A549 (cell line): ENCODE measurements at regions not wholly inside any gene's neighbourhood (a gene's known extent, or its start where the extent isn't known, plus 50 kb on each side); places are given as distances from the start of the nearest gene placed in this dataset.
"Not testable (repeated sequence)": the region's sequence is repeated elsewhere in the genome, so short reads cannot be mapped to it uniquely, and the experiment has no call there.

Experiments
- ATAC-seq, 2 experiments: fragments of 200-7000 bp in 1 of 2; fragments of >200 bp in 1 of 2; cut with Nextera tagmentation in 1 of 2; cut with Tn5 transposase in 1 of 2; 3 replicates each; pipeline versions ENCODE4 v1.8.0 to v1.9.1; 2018 to 2020; ENCODE audit warnings: mild to moderate bottlenecking in 1 of 2, moderate library complexity in 1 of 2
- CTCF ChIA-PET: fragments of 300-600 bp; sonication (Branson Sonifier 250); formaldehyde crosslinking; extraction: SDS; loops from one replicate; lab custom pipeline; 2021; ENCODE audit warnings: antibody characterized with exemption, inconsistent platforms; lab: Yijun Ruan, JAX
- POLR2A ChIA-PET: fragments of 350-600 bp; formaldehyde crosslinking; extraction: SDS; loops from one replicate; lab custom pipeline; 2021; ENCODE audit warnings: antibody characterized with exemption, inconsistent platforms; lab: Yijun Ruan, JAX
- DNase-seq, 2 experiments: peaks; one replicate each; pipeline versions ENCODE4 v3.0.0 to v3.0.0-alpha.2; 2011 to 2016; ENCODE audit warnings: low read depth in 1 of 2, low spot score in 1 of 2
- FAIRE-seq: peaks from 2 replicates; lab custom pipeline; 2011; peaks lifted over from hg19 to GRCh38; lab: Jason Lieb, UNC
- H3K27ac ChIP-seq, 2 experiments: fragments of >200 bp; sonication (Bioruptor Twin); formaldehyde crosslinking; 3 replicates each; pipeline ENCODE4 v1.5.1; 2016 to 2017
- H3K4me1 ChIP-seq: fragments of >200 bp; sonication (Bioruptor Twin); formaldehyde crosslinking; 3 replicates; pipeline ENCODE4 v1.6.1; 2016
- H3K4me2 ChIP-seq: fragments of >200 bp; sonication (Bioruptor Twin); formaldehyde crosslinking; 3 replicates; pipeline ENCODE4 v1.6.1; 2016
- H3K4me3 ChIP-seq: fragments of >200 bp; sonication (Bioruptor Twin); formaldehyde crosslinking; 3 replicates; pipeline ENCODE4 v1.5.1; 2016
- H3K9me3 ChIP-seq: fragments of >200 bp; sonication (Bioruptor Twin); formaldehyde crosslinking; 3 replicates; pipeline ENCODE4 v1.6.1; 2016
- EHF ChIP-seq: fragments of 250-450 bp; sonication (Bioruptor Pico); IDR thresholded peaks from 2 replicates; pipeline ENCODE4 v1.5.0; 2020; ENCODE audit warnings: mild to moderate bottlenecking
- EHMT2 ChIP-seq: fragments of 200-600 bp; sonication (generic); IDR thresholded peaks from 2 replicates; pipeline ENCODE4 v1.6.1; 2016; ENCODE audit warnings: antibody characterized with exemption, low read depth, mild to moderate bottlenecking, moderate library complexity
- EP300 ChIP-seq, 2 experiments: fragments of >200 bp; sonication (Bioruptor Twin); formaldehyde crosslinking; IDR thresholded peaks; 2 replicates in 1 of 2; 3 replicates in 1 of 2; pipeline ENCODE4 v1.6.1; 2016 to 2017
- ESRRA ChIP-seq: fragments of 150-350 bp; IDR thresholded peaks from 2 replicates; pipeline ENCODE4 v1.6.1; 2014; ENCODE audit warnings: mild to moderate bottlenecking, low read length, borderline replicate concordance
- FOSB ChIP-seq: fragments of 250-450 bp; sonication (Bioruptor Pico); IDR thresholded peaks from 2 replicates; pipeline ENCODE4 v1.5.0; 2020; ENCODE audit warnings: mild to moderate bottlenecking, moderate library complexity
- HDAC2 ChIP-seq: fragments of 200-600 bp; sonication (generic); IDR thresholded peaks from 2 replicates; pipeline ENCODE4 v1.6.1; 2016
- HEYL ChIP-seq: fragments of 250-450 bp; sonication (Bioruptor Pico); IDR thresholded peaks from 2 replicates; pipeline ENCODE4 v1.8.0; 2021; ENCODE audit warnings: mild to moderate bottlenecking, moderate library complexity
- HOXA7 ChIP-seq: fragments of 250-450 bp; sonication (Bioruptor Pico); IDR thresholded peaks from 2 replicates; pipeline ENCODE4 v1.5.0; 2020; ENCODE audit warnings: mild to moderate bottlenecking, moderate library complexity
- KDM1A ChIP-seq: fragments of 200-600 bp; sonication (generic); IDR thresholded peaks from 2 replicates; pipeline ENCODE4 v1.6.1; 2016; ENCODE audit warnings: low read depth, mild to moderate bottlenecking
- KDM5A ChIP-seq: fragments of 200-600 bp; sonication (generic); IDR thresholded peaks from 2 replicates; pipeline ENCODE4 v1.6.1; 2016; ENCODE audit warnings: antibody characterized with exemption, mild to moderate bottlenecking
- MAZ ChIP-seq: fragments of 150-350 bp; IDR thresholded peaks from 2 replicates; pipeline ENCODE4 v1.6.1; 2014; ENCODE audit warnings: antibody characterized with exemption, low read depth, low read length, borderline replicate concordance
- NR3C1 ChIP-seq: fragments of >200 bp; sonication (Bioruptor Twin); formaldehyde crosslinking; IDR thresholded peaks from 3 replicates; pipeline ENCODE4 v1.6.1; 2017
- RAD21 ChIP-seq, 2 experiments: fragments of >200 bp in 1 of 2; sonication (Bioruptor Twin) in 1 of 2; formaldehyde crosslinking in 1 of 2; IDR thresholded peaks in 1 of 2; conservative IDR thresholded peaks in 1 of 2; 2 replicates in 1 of 2; 3 replicates in 1 of 2; pipeline ENCODE4 v1.6.1; 2012 to 2018; ENCODE audit warnings: inconsistent platforms in 1 of 2
- RARB ChIP-seq: fragments of 250-450 bp; sonication (Bioruptor Pico); IDR thresholded peaks from 2 replicates; pipeline ENCODE4 v1.8.0; 2021; ENCODE audit warnings: mild to moderate bottlenecking, moderate library complexity
- SREBF2 ChIP-seq: fragments of 450-650 bp; IDR thresholded peaks from 2 replicates; pipeline ENCODE4 v1.6.1; 2014; ENCODE audit warnings: mild to moderate bottlenecking, moderate library complexity
- ZC3H11A ChIP-seq: fragments of 450-650 bp; IDR thresholded peaks from 2 replicates; pipeline ENCODE4 v1.6.1; 2014; ENCODE audit warnings: antibody characterized with exemption, mild to moderate bottlenecking
- ZFP36 ChIP-seq: fragments of 450-650 bp; IDR thresholded peaks from 2 replicates; pipeline ENCODE4 v1.6.1; 2014; ENCODE audit warnings: borderline replicate concordance; ENCODE audit not compliant: partially characterized antibody
- ZSCAN20 ChIP-seq: fragments of 250-450 bp; sonication (Bioruptor Pico); IDR thresholded peaks from 2 replicates; pipeline ENCODE4 v1.8.0; 2022; ENCODE audit warnings: mild to moderate bottlenecking, moderate library complexity
- WGBS: methylation state at CpG from one replicate; pipeline ENCODE4 v1.1.6; 2017; ENCODE audit errors: missing lambda C conversion rate; 5-methylcytosine and 5-hydroxymethylcytosine counted together
- TF ChIP-seq, protein P1 (sequence below): fragments of 150-350 bp; IDR thresholded peaks from 2 replicates; pipeline ENCODE4 v1.6.1; 2014; ENCODE audit warnings: low read depth, mild to moderate bottlenecking, low read length
- TF ChIP-seq, protein P2 (sequence below): fragments of 200-600 bp; sonication (generic); IDR thresholded peaks from 2 replicates; pipeline ENCODE4 v1.6.1; 2016; ENCODE audit warnings: antibody characterized with exemption, mild to moderate bottlenecking, moderate library complexity
- TF ChIP-seq, protein P3 (sequence below): fragments of 450-650 bp; IDR thresholded peaks from 2 replicates; pipeline ENCODE4 v1.6.1; 2014; ENCODE audit warnings: antibody characterized with exemption
- TF ChIP-seq, protein P4 (sequence below): fragments of 250-450 bp; sonication (Bioruptor Pico); IDR thresholded peaks from 2 replicates; pipeline ENCODE4 v1.5.0; 2020; ENCODE audit warnings: low read depth, mild to moderate bottlenecking, moderate library complexity
- TF ChIP-seq, protein P5 (sequence below): fragments of >200 bp; sonication (Bioruptor Twin); formaldehyde crosslinking; IDR thresholded peaks from 2 replicates; pipeline ENCODE4 v1.6.1; 2016

DNA sequence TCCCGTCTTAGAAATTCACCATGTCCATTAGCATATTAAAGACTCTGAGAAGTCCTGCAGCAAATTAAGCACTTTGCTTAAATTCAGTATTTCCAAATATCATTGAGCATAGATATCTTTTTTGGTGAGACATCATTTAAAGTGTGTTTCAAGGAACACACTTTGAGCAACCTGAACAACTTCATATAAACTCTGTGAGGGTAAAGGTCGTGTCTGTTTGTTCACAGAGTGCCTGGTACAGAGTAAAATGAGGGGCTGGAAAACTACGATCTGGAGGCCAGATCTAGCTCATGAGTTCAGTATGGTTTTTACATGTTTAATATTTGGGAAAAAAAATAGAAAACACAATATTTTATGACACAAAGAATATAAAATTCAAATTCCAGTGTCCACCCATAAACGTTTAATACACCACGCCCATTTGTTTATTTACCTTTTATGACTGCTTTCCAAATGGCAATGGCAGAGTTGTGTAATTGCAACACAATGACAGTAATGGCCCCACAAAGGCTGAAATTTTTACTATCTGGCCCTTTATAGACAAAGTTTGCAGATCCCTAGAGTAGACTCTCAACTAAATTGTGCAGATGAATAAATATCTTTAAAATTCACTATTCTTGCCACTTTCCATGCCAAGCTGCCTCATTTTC lies 67.4 kb downstream of the SNTN start:
- Histone ChIP-seq H3K4me3 (no peak overlapping the region), H3K27ac (no peak overlapping the region)
- no peak for FAIRE-seq
- 7% methylated on average over 5 of the region's 5 CpGs for WGBS
- CTCF ChIA-PET = no interaction called here
- no peak for TF ChIP-seq NR3C1
- TF ChIP-seq EHMT2 = no peak
- no peak for TF ChIP-seq SREBF2
- no peak for TF ChIP-seq KDM1A
- TF ChIP-seq, all 56 proteins: peak for 0
- ATAC-seq (no peak), DNase-seq (no peak)
- Histone ChIP-seq H3K9me3 (no peaks in the 10 kb centered on the region), H3K4me1 (no peaks in the 10 kb centered on the region), H3K4me2 (no peak overlapping the region)
- POLR2A ChIA-PET = no interaction called here

DNA sequence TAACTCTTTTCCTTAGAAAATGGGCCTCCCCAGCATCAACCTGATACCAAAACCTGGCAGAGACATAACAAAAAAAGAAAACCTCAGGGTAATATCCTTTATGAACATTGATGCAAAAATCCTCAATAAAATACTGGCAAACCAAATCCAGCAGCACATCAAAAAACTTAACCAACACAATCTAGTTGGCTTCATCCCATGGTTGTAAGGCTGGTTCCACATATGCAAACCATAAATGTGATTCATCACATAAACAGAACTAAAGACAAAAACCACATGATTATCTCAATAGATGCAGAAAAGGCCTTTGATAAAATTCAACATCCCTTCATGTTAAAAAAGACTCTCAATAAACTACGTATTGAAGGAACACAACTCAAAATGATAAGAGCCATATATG lies 68.5 kb downstream of the SNTN start:
- WGBS = 7% methylated on average over 1 of the region's 1 CpG
- ATAC-seq, CTCF ChIA-PET, FAIRE-seq, H3K27ac ChIP-seq, H3K4me2 ChIP-seq, H3K9me3 ChIP-seq, POLR2A ChIA-PET, DNase-seq, H3K4me3 ChIP-seq, H3K4me1 ChIP-seq: not testable (repeated sequence)

DNA sequence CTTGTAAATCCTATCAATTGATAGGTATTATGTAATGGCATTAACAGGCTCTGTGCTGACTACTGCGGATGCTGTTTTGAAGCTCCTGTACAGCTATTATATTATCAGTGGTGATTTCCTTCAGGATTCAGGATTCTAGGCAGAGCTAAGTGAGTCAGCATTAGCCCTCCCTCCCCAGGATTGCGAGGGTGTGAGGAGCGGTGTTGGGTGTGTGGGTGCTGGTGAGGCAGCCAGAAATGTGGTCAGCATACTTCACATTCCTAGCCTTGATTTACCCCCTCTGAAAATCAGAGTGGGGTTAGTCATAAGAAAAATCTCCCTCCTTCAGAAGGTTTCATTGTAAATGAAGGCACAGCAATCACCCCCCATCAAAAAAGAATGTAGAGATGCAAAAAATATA lies 72.5 kb downstream of the SNTN start:
- peak in 1 of 2 experiments; percentile 1 for DNase-seq
- H3K9me3 ChIP-seq = no peaks in the 10 kb centered on the region
- H3K4me3 ChIP-seq = no peak overlapping the region
- no peak for FAIRE-seq
- ATAC-seq = no peak
- ChIA-PET POLR2A (no interaction called here), CTCF (no interaction called here)
- TF ChIP-seq FOSB (CRISPR knock-in tag) (no peak), ZFP36 (no peak), KDM5A (no peak), HEYL (CRISPR knock-in tag) (no peak), HOXA7 (CRISPR knock-in tag) (no peak), RAD21 (conservative IDR thresholded peaks at IDR 0.05 in 1 of 2, IDR thresholded peaks at IDR 0.05 in 1 of 2) (no peak), NR3C1 (no peak), RARB (CRISPR knock-in tag) (no peak)
- TF ChIP-seq, protein P1, sequence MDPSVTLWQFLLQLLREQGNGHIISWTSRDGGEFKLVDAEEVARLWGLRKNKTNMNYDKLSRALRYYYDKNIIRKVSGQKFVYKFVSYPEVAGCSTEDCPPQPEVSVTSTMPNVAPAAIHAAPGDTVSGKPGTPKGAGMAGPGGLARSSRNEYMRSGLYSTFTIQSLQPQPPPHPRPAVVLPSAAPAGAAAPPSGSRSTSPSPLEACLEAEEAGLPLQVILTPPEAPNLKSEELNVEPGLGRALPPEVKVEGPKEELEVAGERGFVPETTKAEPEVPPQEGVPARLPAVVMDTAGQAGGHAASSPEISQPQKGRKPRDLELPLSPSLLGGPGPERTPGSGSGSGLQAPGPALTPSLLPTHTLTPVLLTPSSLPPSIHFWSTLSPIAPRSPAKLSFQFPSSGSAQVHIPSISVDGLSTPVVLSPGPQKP = no peak
- TF ChIP-seq, protein P2, sequence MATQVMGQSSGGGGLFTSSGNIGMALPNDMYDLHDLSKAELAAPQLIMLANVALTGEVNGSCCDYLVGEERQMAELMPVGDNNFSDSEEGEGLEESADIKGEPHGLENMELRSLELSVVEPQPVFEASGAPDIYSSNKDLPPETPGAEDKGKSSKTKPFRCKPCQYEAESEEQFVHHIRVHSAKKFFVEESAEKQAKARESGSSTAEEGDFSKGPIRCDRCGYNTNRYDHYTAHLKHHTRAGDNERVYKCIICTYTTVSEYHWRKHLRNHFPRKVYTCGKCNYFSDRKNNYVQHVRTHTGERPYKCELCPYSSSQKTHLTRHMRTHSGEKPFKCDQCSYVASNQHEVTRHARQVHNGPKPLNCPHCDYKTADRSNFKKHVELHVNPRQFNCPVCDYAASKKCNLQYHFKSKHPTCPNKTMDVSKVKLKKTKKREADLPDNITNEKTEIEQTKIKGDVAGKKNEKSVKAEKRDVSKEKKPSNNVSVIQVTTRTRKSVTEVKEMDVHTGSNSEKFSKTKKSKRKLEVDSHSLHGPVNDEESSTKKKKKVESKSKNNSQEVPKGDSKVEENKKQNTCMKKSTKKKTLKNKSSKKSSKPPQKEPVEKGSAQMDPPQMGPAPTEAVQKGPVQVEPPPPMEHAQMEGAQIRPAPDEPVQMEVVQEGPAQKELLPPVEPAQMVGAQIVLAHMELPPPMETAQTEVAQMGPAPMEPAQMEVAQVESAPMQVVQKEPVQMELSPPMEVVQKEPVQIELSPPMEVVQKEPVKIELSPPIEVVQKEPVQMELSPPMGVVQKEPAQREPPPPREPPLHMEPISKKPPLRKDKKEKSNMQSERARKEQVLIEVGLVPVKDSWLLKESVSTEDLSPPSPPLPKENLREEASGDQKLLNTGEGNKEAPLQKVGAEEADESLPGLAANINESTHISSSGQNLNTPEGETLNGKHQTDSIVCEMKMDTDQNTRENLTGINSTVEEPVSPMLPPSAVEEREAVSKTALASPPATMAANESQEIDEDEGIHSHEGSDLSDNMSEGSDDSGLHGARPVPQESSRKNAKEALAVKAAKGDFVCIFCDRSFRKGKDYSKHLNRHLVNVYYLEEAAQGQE = no peak
- 3% methylated on average over 3 of the region's 3 CpGs for WGBS
- H3K27ac ChIP-seq = no peak overlapping the region
- no peaks in the 10 kb centered on the region for H3K4me1 ChIP-seq
- H3K4me2 ChIP-seq = no peak overlapping the region

DNA sequence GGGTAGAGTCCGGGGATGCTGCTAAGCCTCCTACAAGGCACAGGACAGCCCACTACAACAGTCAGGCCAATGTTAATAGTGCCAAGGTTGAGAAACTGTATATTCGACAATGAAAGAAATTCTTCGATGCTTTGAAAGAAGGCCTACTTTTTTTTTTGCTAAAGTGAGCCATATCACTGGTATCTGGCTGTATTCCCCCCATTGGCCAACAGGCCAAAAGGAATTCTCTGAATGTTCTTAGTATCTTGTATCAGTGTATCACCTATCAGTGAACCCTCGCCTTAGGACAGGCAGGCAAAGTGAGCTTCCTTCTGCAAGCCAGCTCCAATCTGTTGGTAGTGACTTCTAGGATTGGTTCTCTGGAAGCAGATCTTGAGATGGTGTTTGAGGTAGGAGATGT lies 74.2 kb downstream of the SNTN start:
- H3K4me3 ChIP-seq = no peak overlapping the region
- no peaks in the 10 kb centered on the region for H3K9me3 ChIP-seq
- 48% methylated on average over 4 of the region's 4 CpGs for WGBS
- no peak overlapping the region for H3K27ac ChIP-seq
- FAIRE-seq (no peak), ATAC-seq (no peak), DNase-seq (no peak)
- CTCF ChIA-PET = no interaction called here
- POLR2A ChIA-PET = no interaction called here
- no peaks in the 10 kb centered on the region for H3K4me1 ChIP-seq
- H3K4me2 ChIP-seq = no peak overlapping the region
- TF ChIP-seq, protein P3, sequence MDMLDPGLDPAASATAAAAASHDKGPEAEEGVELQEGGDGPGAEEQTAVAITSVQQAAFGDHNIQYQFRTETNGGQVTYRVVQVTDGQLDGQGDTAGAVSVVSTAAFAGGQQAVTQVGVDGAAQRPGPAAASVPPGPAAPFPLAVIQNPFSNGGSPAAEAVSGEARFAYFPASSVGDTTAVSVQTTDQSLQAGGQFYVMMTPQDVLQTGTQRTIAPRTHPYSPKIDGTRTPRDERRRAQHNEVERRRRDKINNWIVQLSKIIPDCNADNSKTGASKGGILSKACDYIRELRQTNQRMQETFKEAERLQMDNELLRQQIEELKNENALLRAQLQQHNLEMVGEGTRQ = no peak
- TF ChIP-seq ZC3H11A = no peak
- TF ChIP-seq, protein P4, sequence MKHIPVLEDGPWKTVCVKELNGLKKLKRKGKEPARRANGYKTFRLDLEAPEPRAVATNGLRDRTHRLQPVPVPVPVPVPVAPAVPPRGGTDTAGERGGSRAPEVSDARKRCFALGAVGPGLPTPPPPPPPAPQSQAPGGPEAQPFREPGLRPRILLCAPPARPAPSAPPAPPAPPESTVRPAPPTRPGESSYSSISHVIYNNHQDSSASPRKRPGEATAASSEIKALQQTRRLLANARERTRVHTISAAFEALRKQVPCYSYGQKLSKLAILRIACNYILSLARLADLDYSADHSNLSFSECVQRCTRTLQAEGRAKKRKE (CRISPR knock-in tag) = no peak
- TF ChIP-seq ESRRA = no peak
- TF ChIP-seq EHF (CRISPR knock-in tag) = no peak
- TF ChIP-seq EP300 (IDR thresholded peaks at IDR 0.05) = no peak
- TF ChIP-seq HDAC2 = no peak
- TF ChIP-seq RARB (CRISPR knock-in tag) = no peak
- TF ChIP-seq ZSCAN20 (CRISPR knock-in tag) = no peak
- TF ChIP-seq, protein P5, sequence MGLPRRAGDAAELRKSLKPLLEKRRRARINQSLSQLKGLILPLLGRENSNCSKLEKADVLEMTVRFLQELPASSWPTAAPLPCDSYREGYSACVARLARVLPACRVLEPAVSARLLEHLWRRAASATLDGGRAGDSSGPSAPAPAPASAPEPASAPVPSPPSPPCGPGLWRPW = no peak
- no peak for TF ChIP-seq MAZ
